ENCODE measurements at regions not wholly inside any gene's neighbourhood (a gene's known extent, or its start where the extent isn't known, plus 50 kb on each side); places are given as distances from the start of the nearest gene placed in this dataset.

- H3K27ac ChIP-seq (ENCODE audit: low read depth, low read length): no peak overlapping the region
- no peaks in the 10 kb centered on the region for H3K36me3 ChIP-seq (ENCODE audit: insufficient read depth, low read length)
- no peak overlapping the region for H3K4me2 ChIP-seq (ENCODE audit: insufficient read depth, low read length)
- H2AFZ ChIP-seq (ENCODE audit: low read length): no peak overlapping the region
- no peak overlapping the region for H3K4me3 ChIP-seq (ENCODE audit: insufficient read depth, low read length)
- no peaks in the 10 kb centered on the region for H3K9me3 ChIP-seq (ENCODE audit: low read depth, low read length)
- TF ChIP-seq, protein P1, sequence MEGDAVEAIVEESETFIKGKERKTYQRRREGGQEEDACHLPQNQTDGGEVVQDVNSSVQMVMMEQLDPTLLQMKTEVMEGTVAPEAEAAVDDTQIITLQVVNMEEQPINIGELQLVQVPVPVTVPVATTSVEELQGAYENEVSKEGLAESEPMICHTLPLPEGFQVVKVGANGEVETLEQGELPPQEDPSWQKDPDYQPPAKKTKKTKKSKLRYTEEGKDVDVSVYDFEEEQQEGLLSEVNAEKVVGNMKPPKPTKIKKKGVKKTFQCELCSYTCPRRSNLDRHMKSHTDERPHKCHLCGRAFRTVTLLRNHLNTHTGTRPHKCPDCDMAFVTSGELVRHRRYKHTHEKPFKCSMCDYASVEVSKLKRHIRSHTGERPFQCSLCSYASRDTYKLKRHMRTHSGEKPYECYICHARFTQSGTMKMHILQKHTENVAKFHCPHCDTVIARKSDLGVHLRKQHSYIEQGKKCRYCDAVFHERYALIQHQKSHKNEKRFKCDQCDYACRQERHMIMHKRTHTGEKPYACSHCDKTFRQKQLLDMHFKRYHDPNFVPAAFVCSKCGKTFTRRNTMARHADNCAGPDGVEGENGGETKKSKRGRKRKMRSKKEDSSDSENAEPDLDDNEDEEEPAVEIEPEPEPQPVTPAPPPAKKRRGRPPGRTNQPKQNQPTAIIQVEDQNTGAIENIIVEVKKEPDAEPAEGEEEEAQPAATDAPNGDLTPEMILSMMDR (IDR thresholded peaks at IDR 0.05; ENCODE audit: extremely low read depth, low read depth, low read length): no peak
- no peak for DNase-seq (ENCODE audit: insufficient read length, low spot score, missing footprints)
- H3K4me1 ChIP-seq (ENCODE audit: insufficient read depth, low read length): no peaks in the 10 kb centered on the region
- no peaks in the 10 kb centered on the region for H3K79me2 ChIP-seq (ENCODE audit: insufficient read depth, low read length)
- peaks cover 63% of the 10 kb centered on the region for H3K27me3 ChIP-seq (ENCODE audit: insufficient read depth, low read length)
- H4K20me1 ChIP-seq (ENCODE audit: insufficient read depth, low read length): no peaks in the 10 kb centered on the region
These were observed 292.7 kb downstream of the IRF8 start for GRCh38 chr16:86191663-86192062.

DNA sequence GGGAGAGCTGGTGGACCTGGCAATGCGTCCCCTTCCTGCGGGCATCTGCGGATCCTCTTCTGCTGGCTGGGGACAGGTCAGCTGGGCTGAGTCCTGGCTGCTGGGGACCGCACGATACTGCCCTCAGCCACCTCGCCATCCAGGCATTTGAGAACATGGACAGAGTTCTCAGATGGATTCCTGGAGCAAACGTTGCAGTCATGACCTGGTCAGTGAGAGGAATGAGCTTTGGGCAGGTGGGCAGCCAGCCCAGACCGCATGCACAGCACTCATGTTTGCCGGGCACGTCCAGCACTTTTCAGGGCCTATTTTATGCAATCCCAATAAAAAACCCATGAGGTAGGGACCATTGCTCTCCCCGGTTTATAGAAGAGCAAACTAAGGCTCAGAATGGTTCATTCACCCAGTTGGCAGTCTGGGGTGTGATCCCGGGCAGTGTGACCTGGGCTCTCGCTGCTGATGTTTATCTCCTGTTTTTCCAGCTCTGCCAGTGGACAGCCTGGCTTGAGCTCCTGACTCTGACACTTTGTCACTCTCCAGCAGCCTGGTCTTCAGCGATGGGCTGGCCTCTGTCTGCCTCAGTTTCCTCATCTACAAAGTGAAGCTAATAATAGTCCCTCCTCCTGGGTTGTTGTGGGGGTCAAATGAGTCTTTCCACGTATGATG is 294.7 kb downstream of the IRF8 start:
- DNase-seq (ENCODE audit: insufficient read length, low spot score, missing footprints): no peak
- H4K20me1 ChIP-seq (ENCODE audit: insufficient read depth, low read length): no peaks in the 10 kb centered on the region
- H3K36me3 ChIP-seq (ENCODE audit: insufficient read depth, low read length): no peaks in the 10 kb centered on the region
- H3K27me3 ChIP-seq (ENCODE audit: insufficient read depth, low read length): peaks cover 82% of the 10 kb centered on the region
- TF ChIP-seq, protein P1 (IDR thresholded peaks at IDR 0.05; ENCODE audit: extremely low read depth, low read depth, low read length): no peak
- H3K9me3 ChIP-seq (ENCODE audit: low read depth, low read length): no peaks in the 10 kb centered on the region
- no peaks in the 10 kb centered on the region for H3K4me1 ChIP-seq (ENCODE audit: insufficient read depth, low read length)
- no peaks in the 10 kb centered on the region for H3K79me2 ChIP-seq (ENCODE audit: insufficient read depth, low read length)
- H3K27ac ChIP-seq (ENCODE audit: low read depth, low read length): no peak overlapping the region
- no peak overlapping the region for H3K4me2 ChIP-seq (ENCODE audit: insufficient read depth, low read length)
- no peak overlapping the region for H3K4me3 ChIP-seq (ENCODE audit: insufficient read depth, low read length)
- H2AFZ ChIP-seq (ENCODE audit: low read length): no peak overlapping the region

GRCh38 chr16:86195863-86196630 is 297.1 kb downstream of the IRF8 start:
- Histone ChIP-seq H3K36me3 (ENCODE audit: insufficient read depth, low read length) (no peaks in the 10 kb centered on the region), H3K27ac (ENCODE audit: low read depth, low read length) (no peak overlapping the region), H3K4me2 (ENCODE audit: insufficient read depth, low read length) (no peak overlapping the region), H4K20me1 (ENCODE audit: insufficient read depth, low read length) (no peaks in the 10 kb centered on the region), H3K4me1 (ENCODE audit: insufficient read depth, low read length) (no peaks in the 10 kb centered on the region), H3K9me3 (ENCODE audit: low read depth, low read length) (no peaks in the 10 kb centered on the region), H3K79me2 (ENCODE audit: insufficient read depth, low read length) (no peaks in the 10 kb centered on the region), H3K4me3 (ENCODE audit: insufficient read depth, low read length) (no peak overlapping the region), H2AFZ (ENCODE audit: low read length) (no peak overlapping the region), H3K27me3 (ENCODE audit: insufficient read depth, low read length) (peaks cover 93% of the 10 kb centered on the region)
- TF ChIP-seq, protein P1 (IDR thresholded peaks at IDR 0.05; ENCODE audit: extremely low read depth, low read depth, low read length): no peak
- no peak for DNase-seq (ENCODE audit: insufficient read length, low spot score, missing footprints)

DNA sequence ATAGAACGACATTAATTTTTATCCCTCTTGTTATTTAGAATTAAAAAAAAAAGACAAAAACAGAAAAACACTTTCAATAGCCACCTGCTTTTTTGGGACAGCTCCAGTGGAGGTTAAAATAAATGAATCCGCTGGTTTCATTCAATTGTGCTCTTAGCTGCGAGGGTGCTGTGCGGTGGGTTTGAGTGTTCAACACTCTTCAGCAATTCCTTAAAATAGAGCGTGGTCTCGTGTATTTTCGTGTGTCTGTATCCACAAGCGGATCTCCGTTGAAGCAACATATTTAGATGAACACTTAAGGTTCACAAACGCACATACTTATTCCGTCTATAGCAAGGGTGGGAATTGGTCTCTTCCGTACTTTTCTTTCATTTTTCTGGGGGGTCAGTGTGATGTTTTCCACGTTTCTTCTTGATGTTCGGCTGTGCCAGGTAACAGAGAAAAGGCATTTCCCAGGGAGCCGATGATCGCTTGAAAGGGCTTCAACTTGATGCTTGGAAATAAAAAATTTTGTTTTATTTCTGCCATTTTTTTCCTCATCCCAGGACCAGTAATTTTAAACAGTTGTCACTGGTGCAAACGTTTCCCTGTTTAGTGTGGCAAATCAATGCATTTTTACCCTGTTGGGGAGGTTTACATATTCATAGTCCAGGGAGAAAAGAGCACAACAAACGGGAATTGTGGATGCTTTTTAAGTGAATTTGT is 297.9 kb downstream of the IRF8 start:
- H3K4me2 ChIP-seq (ENCODE audit: insufficient read depth, low read length): no peak overlapping the region
- H3K36me3 ChIP-seq (ENCODE audit: insufficient read depth, low read length): no peaks in the 10 kb centered on the region
- H3K27me3 ChIP-seq (ENCODE audit: insufficient read depth, low read length): peaks cover 93% of the 10 kb centered on the region
- H3K79me2 ChIP-seq (ENCODE audit: insufficient read depth, low read length): no peaks in the 10 kb centered on the region
- H3K9me3 ChIP-seq (ENCODE audit: low read depth, low read length): no peaks in the 10 kb centered on the region
- TF ChIP-seq, protein P1 (IDR thresholded peaks at IDR 0.05; ENCODE audit: extremely low read depth, low read depth, low read length): no peak
- no peaks in the 10 kb centered on the region for H3K4me1 ChIP-seq (ENCODE audit: insufficient read depth, low read length)
- H4K20me1 ChIP-seq (ENCODE audit: insufficient read depth, low read length): no peaks in the 10 kb centered on the region
- H3K27ac ChIP-seq (ENCODE audit: low read depth, low read length): no peak overlapping the region
- no peak for DNase-seq (ENCODE audit: insufficient read length, low spot score, missing footprints)
- no peak overlapping the region for H3K4me3 ChIP-seq (ENCODE audit: insufficient read depth, low read length)
- H2AFZ ChIP-seq (ENCODE audit: low read length): no peak overlapping the region
